KMS-11 (cell line): ENCODE measurements at regions not wholly inside any gene's neighbourhood (a gene's known extent, or its start where the extent isn't known, plus 50 kb on each side); places are given as distances from the start of the nearest gene placed in this dataset.

Experiments
- H2AFZ ChIP-seq: fragments of 200-600 bp; sonication (generic); 2 replicates; pipeline ENCODE4 v1.6.1; 2016; ENCODE audit warnings: antibody characterized with exemption, mixed run types, low read depth
- H3K27ac ChIP-seq: fragments of 200-600 bp; sonication (generic); 2 replicates; pipeline ENCODE4 v1.6.1; 2016; ENCODE audit warnings: mild to moderate bottlenecking, mixed run types
- H3K27me3 ChIP-seq: fragments of 200-600 bp; sonication (generic); 2 replicates; pipeline ENCODE4 v1.6.1; 2017; ENCODE audit warnings: mild to moderate bottlenecking, low read depth, mixed run types, moderate library complexity; ENCODE audit not compliant: insufficient read depth
- H3K36me3 ChIP-seq: fragments of 200-600 bp; sonication (generic); 2 replicates; pipeline ENCODE4 v1.6.1; 2017; ENCODE audit warnings: mild to moderate bottlenecking, mixed run types; ENCODE audit not compliant: insufficient read depth
- H3K4me1 ChIP-seq: fragments of 200-600 bp; sonication (generic); 2 replicates; pipeline ENCODE4 v1.6.1; 2016; ENCODE audit warnings: mild to moderate bottlenecking, low read depth, mixed run types; ENCODE audit not compliant: poor library complexity, severe bottlenecking
- H3K4me2 ChIP-seq: fragments of 200-600 bp; sonication (generic); 2 replicates; pipeline ENCODE4 v1.7.0; 2016; ENCODE audit warnings: mild to moderate bottlenecking, mixed run types
- H3K4me3 ChIP-seq: fragments of 200-600 bp; sonication (generic); IDR thresholded peaks from 2 replicates; pipeline ENCODE4 v1.6.1; 2017; ENCODE audit warnings: low read depth, low read length, mixed read lengths; ENCODE audit not compliant: insufficient read depth
- H3K79me2 ChIP-seq: fragments of 200-600 bp; sonication (generic); 2 replicates; pipeline ENCODE4 v1.6.1; 2016; ENCODE audit warnings: low read depth, mixed run types; ENCODE audit not compliant: insufficient read depth
- H3K9ac ChIP-seq: fragments of 200-600 bp; sonication (generic); 2 replicates; pipeline ENCODE4 v1.6.1; 2016; ENCODE audit warnings: mild to moderate bottlenecking, mixed run types
- H4K20me1 ChIP-seq: fragments of 200-600 bp; sonication (generic); 2 replicates; pipeline ENCODE4 v1.6.1; 2016; ENCODE audit warnings: mild to moderate bottlenecking, mixed run types; ENCODE audit not compliant: insufficient read depth
- TF ChIP-seq, protein P1 (sequence below): fragments of 200-600 bp; sonication (generic); conservative IDR thresholded peaks from 2 replicates; pipeline ENCODE4 v1.6.1; 2017; ENCODE audit warnings: low read depth, mild to moderate bottlenecking, antibody characterized with exemption, low read length, moderate library complexity, mixed read lengths

DNA sequence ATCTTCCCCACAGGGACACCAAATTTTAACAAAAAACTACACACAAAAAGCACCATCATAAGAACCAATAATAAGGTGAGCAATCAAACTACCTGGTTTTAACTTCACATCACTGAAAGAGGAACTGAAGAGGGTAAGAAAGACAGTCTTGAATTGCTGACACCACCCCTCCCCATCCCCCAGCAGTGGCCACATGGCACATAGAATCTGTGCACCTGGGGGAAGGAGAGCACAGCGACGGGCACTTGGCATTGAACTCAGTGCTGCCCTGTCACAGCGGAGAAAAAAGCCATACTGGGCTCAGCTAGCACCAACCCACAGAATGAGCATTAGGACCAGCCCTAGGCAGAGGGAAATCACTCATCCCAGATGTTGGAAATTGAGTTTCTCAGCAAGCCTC is 640.0 kb upstream of the ADGRL2 start:
- Histone ChIP-seq H4K20me1 (no peaks in the 10 kb centered on the region), H3K4me2 (no peak overlapping the region), H3K9ac (no peak overlapping the region), H3K27ac (no peak overlapping the region), H3K36me3 (no peaks in the 10 kb centered on the region), H3K27me3 (no peaks in the 10 kb centered on the region), H3K4me1 (no peaks in the 10 kb centered on the region), H3K4me3 (no peak overlapping the region), H2AFZ (no peak overlapping the region), H3K79me2 (no peaks in the 10 kb centered on the region)
- TF ChIP-seq, protein P1, sequence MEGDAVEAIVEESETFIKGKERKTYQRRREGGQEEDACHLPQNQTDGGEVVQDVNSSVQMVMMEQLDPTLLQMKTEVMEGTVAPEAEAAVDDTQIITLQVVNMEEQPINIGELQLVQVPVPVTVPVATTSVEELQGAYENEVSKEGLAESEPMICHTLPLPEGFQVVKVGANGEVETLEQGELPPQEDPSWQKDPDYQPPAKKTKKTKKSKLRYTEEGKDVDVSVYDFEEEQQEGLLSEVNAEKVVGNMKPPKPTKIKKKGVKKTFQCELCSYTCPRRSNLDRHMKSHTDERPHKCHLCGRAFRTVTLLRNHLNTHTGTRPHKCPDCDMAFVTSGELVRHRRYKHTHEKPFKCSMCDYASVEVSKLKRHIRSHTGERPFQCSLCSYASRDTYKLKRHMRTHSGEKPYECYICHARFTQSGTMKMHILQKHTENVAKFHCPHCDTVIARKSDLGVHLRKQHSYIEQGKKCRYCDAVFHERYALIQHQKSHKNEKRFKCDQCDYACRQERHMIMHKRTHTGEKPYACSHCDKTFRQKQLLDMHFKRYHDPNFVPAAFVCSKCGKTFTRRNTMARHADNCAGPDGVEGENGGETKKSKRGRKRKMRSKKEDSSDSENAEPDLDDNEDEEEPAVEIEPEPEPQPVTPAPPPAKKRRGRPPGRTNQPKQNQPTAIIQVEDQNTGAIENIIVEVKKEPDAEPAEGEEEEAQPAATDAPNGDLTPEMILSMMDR = no peak

- Histone ChIP-seq H3K4me2 (no peak overlapping the region), H3K4me3 (no peak overlapping the region), H3K27me3 (no peaks in the 10 kb centered on the region), H3K36me3 (no peaks in the 10 kb centered on the region), H3K4me1 (no peaks in the 10 kb centered on the region), H3K79me2 (no peaks in the 10 kb centered on the region), H3K27ac (no peak overlapping the region), H4K20me1 (no peaks in the 10 kb centered on the region), H2AFZ (no peak overlapping the region), H3K9ac (no peak overlapping the region)
- TF ChIP-seq, protein P1 = no peak
Measured at GRCh38 chr1:81158592-81158991, 642.1 kb upstream of the ADGRL2 start.

DNA sequence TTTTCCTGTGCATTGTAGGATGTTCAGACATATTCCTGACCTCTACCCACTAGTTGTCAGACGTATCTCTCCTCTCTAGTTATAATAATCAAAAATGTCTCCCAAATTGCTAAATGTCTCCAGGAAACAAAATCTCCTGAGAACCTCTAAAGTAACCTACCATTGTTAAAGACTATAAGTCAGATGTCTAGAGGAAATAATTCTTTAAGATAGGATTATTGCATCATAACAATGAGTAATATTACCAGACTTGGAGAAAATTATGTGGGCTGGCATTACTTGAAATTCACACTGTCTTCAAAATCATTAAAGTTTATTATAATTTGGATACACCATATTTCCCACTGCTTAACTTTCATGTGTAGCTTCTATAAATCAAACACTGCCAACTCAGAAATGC is 643.0 kb upstream of the ADGRL2 start:
- Histone ChIP-seq H3K4me1 (no peaks in the 10 kb centered on the region), H3K4me3 (no peak overlapping the region), H3K36me3 (no peaks in the 10 kb centered on the region), H3K4me2 (no peak overlapping the region), H3K9ac (no peak overlapping the region), H2AFZ (no peak overlapping the region), H3K27me3 (no peaks in the 10 kb centered on the region), H3K27ac (no peak overlapping the region), H3K79me2 (no peaks in the 10 kb centered on the region), H4K20me1 (no peaks in the 10 kb centered on the region)
- TF ChIP-seq, protein P1 = no peak

- Histone ChIP-seq H3K4me2 (no peak overlapping the region), H2AFZ (no peak overlapping the region), H4K20me1 (no peaks in the 10 kb centered on the region), H3K27ac (no peak overlapping the region), H3K4me3 (no peak overlapping the region), H3K36me3 (no peaks in the 10 kb centered on the region), H3K79me2 (no peaks in the 10 kb centered on the region), H3K4me1 (no peaks in the 10 kb centered on the region), H3K9ac (no peak overlapping the region), H3K27me3 (no peaks in the 10 kb centered on the region)
- TF ChIP-seq, protein P1 = no peak
Measured at GRCh38 chr1:81156887-81157286, 643.8 kb upstream of the ADGRL2 start.
